Naive thymus-derived CD4-positive, alpha-beta T cell (primary cell): ENCODE measurements at regions not wholly inside any gene's neighbourhood (a gene's known extent, or its start where the extent isn't known, plus 50 kb on each side); places are given as distances from the start of the nearest gene placed in this dataset.
"Not testable (repeated sequence)": the region's sequence is repeated elsewhere in the genome, so short reads cannot be mapped to it uniquely, and the experiment has no call there.

Experiments used
- ATAC-seq: fragments of 150-1000 bp; cut with Tn5 transposase; 2 replicates; pipeline ENCODE4 v1.10.0; 2021; ENCODE audit warnings: mild to moderate bottlenecking, moderate library complexity
- CTCF ChIA-PET: fragments of 350-600 bp; sonication (Branson Sonifier 250); formaldehyde crosslinking; loops from one replicate; lab custom pipeline; 2021; ENCODE audit warnings: antibody characterized with exemption; lab: Charles Lee
- POLR2A ChIA-PET: fragments of 350-600 bp; sonication (Branson Sonifier 250); formaldehyde crosslinking; loops from one replicate; lab custom pipeline; 2021; ENCODE audit warnings: antibody characterized with exemption, inconsistent platforms; lab: Charles Lee
- DNase-seq, 9 donors: peaks; one replicate each; pipeline versions ENCODE4 v3.0.0 to v3.0.0-alpha.2; 2020 to 2022; ENCODE audit warnings: mixed read lengths in 1 of 9
- H3K27ac ChIP-seq: one replicate; pipeline ENCODE4 v1.7.0; 2013; ENCODE audit warnings: mild to moderate bottlenecking, low read depth, low read length, moderate library complexity
- H3K27me3 ChIP-seq, 2 donors: one replicate each; pipeline ENCODE4 v1.7.0; 2013; ENCODE audit warnings: low read length in 2 of 2, mild to moderate bottlenecking in 2 of 2, moderate library complexity in 2 of 2; ENCODE audit not compliant: control insufficient read depth in 2 of 2, insufficient read depth in 2 of 2
- H3K36me3 ChIP-seq, 3 experiments: 1 replicate in 2 of 3; 2 replicates in 1 of 3; pipeline ENCODE4 v1.7.0; 2013; ENCODE audit warnings: low read length in 3 of 3, mild to moderate bottlenecking in 3 of 3, moderate library complexity in 1 of 3; ENCODE audit not compliant: insufficient read depth in 3 of 3, control insufficient read depth in 2 of 3
- H3K4me1 ChIP-seq, 2 donors: one replicate each; pipeline ENCODE4 v1.7.0; 2013; ENCODE audit warnings: low read length in 2 of 2, mild to moderate bottlenecking in 2 of 2, moderate library complexity in 1 of 2; ENCODE audit not compliant: control insufficient read depth in 2 of 2, insufficient read depth in 2 of 2
- H3K4me3 ChIP-seq: 2 replicates; pipeline ENCODE4 v1.7.0; 2013; ENCODE audit warnings: mild to moderate bottlenecking, low read length
- H3K9me3 ChIP-seq, 3 experiments: 1 replicate in 2 of 3; 2 replicates in 1 of 3; pipeline ENCODE4 v1.7.0; 2013; ENCODE audit warnings: low read length in 3 of 3; ENCODE audit not compliant: control insufficient read depth in 2 of 3
- H3K27ac Mint-ChIP-seq, 9 donors: one replicate each; pipeline ENCODE4 v1.8.0; 2020 to 2022; ENCODE audit warnings: mixed read lengths in 9 of 9, mild to moderate bottlenecking in 8 of 9, moderate library complexity in 5 of 9, inconsistent platforms in 2 of 9
- H3K27me3 Mint-ChIP-seq, 5 donors: one replicate each; pipeline ENCODE4 v1.8.0; 2021 to 2022; ENCODE audit warnings: mixed read lengths in 5 of 5, mild to moderate bottlenecking in 1 of 5
- H3K36me3 Mint-ChIP-seq, 5 donors: one replicate each; pipeline ENCODE4 v1.8.0; 2020 to 2022; ENCODE audit warnings: mixed read lengths in 5 of 5, mild to moderate bottlenecking in 3 of 5, inconsistent platforms in 1 of 5
- H3K4me1 Mint-ChIP-seq, 7 donors: one replicate each; pipeline ENCODE4 v1.8.0; 2020 to 2022; ENCODE audit warnings: mixed read lengths in 7 of 7, mild to moderate bottlenecking in 3 of 7, inconsistent platforms in 1 of 7
- H3K4me3 Mint-ChIP-seq, 10 donors: one replicate each; pipeline ENCODE4 v1.8.0; 2020 to 2022; ENCODE audit warnings: mild to moderate bottlenecking in 10 of 10, mixed read lengths in 10 of 10, moderate library complexity in 6 of 10, inconsistent platforms in 2 of 10
- H3K9me3 Mint-ChIP-seq, 11 donors: one replicate each; pipeline ENCODE4 v1.8.0; 2020 to 2022; ENCODE audit warnings: mixed read lengths in 11 of 11, mild to moderate bottlenecking in 4 of 11, inconsistent platforms in 1 of 11, moderate library complexity in 1 of 11
- intact Hi-C, 2 donors: fragments of 100-400 bp; cut with micrococcal nuclease; formaldehyde crosslinking; loops; one replicate each; pipeline ENCODE4 v1.15.1; 2023

GRCh38 chr5:136814619-136815378, 449.5 kb upstream of the TRPC7 start:
- no peaks in the 10 kb centered on the region for H3K9me3 ChIP-seq
- H3K27me3 Mint-ChIP-seq, result no peaks in the 10 kb centered on the region
- H3K36me3 ChIP-seq, result no peaks in the 10 kb centered on the region
- H3K4me1 ChIP-seq, result no peaks in the 10 kb centered on the region
- DNase-seq (no peak), ATAC-seq (no peak)
- H3K9me3 Mint-ChIP-seq, result peaks cover 0 to 4% (median 0%) of the 10 kb centered on the region in 11 donors
- intact Hi-C loops, result no loop called here
- no peaks in the 10 kb centered on the region for H3K36me3 Mint-ChIP-seq
- POLR2A ChIA-PET, result no interaction called here
- H3K4me3 Mint-ChIP-seq, result no peak overlapping the region
- H3K27me3 ChIP-seq, result no peaks in the 10 kb centered on the region
- CTCF ChIA-PET, result no interaction called here
- no peak overlapping the region for H3K4me3 ChIP-seq
- no peak overlapping the region for H3K27ac Mint-ChIP-seq
- no peaks in the 10 kb centered on the region for H3K4me1 Mint-ChIP-seq
- no peak overlapping the region for H3K27ac ChIP-seq

- ATAC-seq, DNase-seq, H3K27me3 ChIP-seq, H3K4me3 ChIP-seq, H3K27ac ChIP-seq, CTCF ChIA-PET, H3K4me1 ChIP-seq, H3K4me1 Mint-ChIP-seq, H3K4me3 Mint-ChIP-seq, H3K36me3 ChIP-seq, H3K27me3 Mint-ChIP-seq, H3K9me3 ChIP-seq, H3K36me3 Mint-ChIP-seq, H3K9me3 Mint-ChIP-seq, intact Hi-C loops, POLR2A ChIA-PET, H3K27ac Mint-ChIP-seq: not testable (repeated sequence)
Observed at GRCh38 chr5:136812270-136812669, 446.9 kb upstream of the TRPC7 start.

- ATAC-seq (no peak), DNase-seq (no peak)
- Mint-ChIP-seq H3K4me1 (no peaks in the 10 kb centered on the region), H3K4me3 (no peak overlapping the region), H3K9me3 (peaks cover 0 to 8% (median 0%) of the 10 kb centered on the region in 11 donors), H3K36me3 (no peaks in the 10 kb centered on the region), H3K27ac (no peak overlapping the region), H3K27me3 (no peaks in the 10 kb centered on the region)
- Histone ChIP-seq H3K9me3 (no peaks in the 10 kb centered on the region), H3K27ac (no peak overlapping the region), H3K4me3 (no peak overlapping the region), H3K27me3 (no peaks in the 10 kb centered on the region), H3K36me3 (no peaks in the 10 kb centered on the region), H3K4me1 (no peaks in the 10 kb centered on the region)
- CTCF ChIA-PET, result no interaction called here
- intact Hi-C loops, result no loop called here
- POLR2A ChIA-PET, result no interaction called here
Observed at GRCh38 chr5:136811551-136811950, 446.2 kb upstream of the TRPC7 start.

GRCh38 chr5:136811086-136811485, 445.7 kb upstream of the TRPC7 start:
- Histone ChIP-seq H3K36me3 (no peaks in the 10 kb centered on the region), H3K4me3 (no peak overlapping the region), H3K27ac (no peak overlapping the region), H3K27me3 (no peaks in the 10 kb centered on the region), H3K9me3 (no peaks in the 10 kb centered on the region), H3K4me1 (no peaks in the 10 kb centered on the region)
- Mint-ChIP-seq H3K4me3 (no peak overlapping the region), H3K9me3 (peaks cover 0 to 7% (median 0%) of the 10 kb centered on the region in 11 donors), H3K27me3 (no peaks in the 10 kb centered on the region), H3K36me3 (no peaks in the 10 kb centered on the region), H3K4me1 (no peaks in the 10 kb centered on the region), H3K27ac (no peak overlapping the region)
- intact Hi-C loops, result no loop called here
- ChIA-PET POLR2A (no interaction called here), CTCF (no interaction called here)
- no peak for DNase-seq
- ATAC-seq, result no peak

- Mint-ChIP-seq H3K27ac (no peak overlapping the region), H3K4me1 (no peaks in the 10 kb centered on the region), H3K4me3 (no peak overlapping the region), H3K36me3 (no peaks in the 10 kb centered on the region), H3K27me3 (no peaks in the 10 kb centered on the region), H3K9me3 (peaks cover 0 to 5% (median 0%) of the 10 kb centered on the region in 11 donors)
- H3K27ac ChIP-seq, result no peak overlapping the region
- ATAC-seq (no peak), DNase-seq (no peak)
- ChIA-PET CTCF (no interaction called here), POLR2A (no interaction called here)
- H3K9me3 ChIP-seq, result no peaks in the 10 kb centered on the region
- intact Hi-C loops, result no loop called here
- H3K4me1 ChIP-seq, result no peaks in the 10 kb centered on the region
- no peaks in the 10 kb centered on the region for H3K27me3 ChIP-seq
- no peak overlapping the region for H3K4me3 ChIP-seq
- H3K36me3 ChIP-seq, result no peaks in the 10 kb centered on the region
Observed at GRCh38 chr5:136810261-136810801, 445.0 kb upstream of the TRPC7 start.

GRCh38 chr5:136809382-136809781, 444.0 kb upstream of the TRPC7 start:
- H3K27me3 Mint-ChIP-seq, result no peaks in the 10 kb centered on the region
- no peaks in the 10 kb centered on the region for H3K36me3 ChIP-seq
- H3K9me3 ChIP-seq, result no peaks in the 10 kb centered on the region
- H3K27me3 ChIP-seq, result no peaks in the 10 kb centered on the region
- CTCF ChIA-PET, result no interaction called here
- POLR2A ChIA-PET, result no interaction called here
- H3K36me3 Mint-ChIP-seq, result no peaks in the 10 kb centered on the region
- no peaks in the 10 kb centered on the region for H3K4me1 Mint-ChIP-seq
- ATAC-seq (no peak), DNase-seq (no peak)
- no peak overlapping the region for H3K4me3 Mint-ChIP-seq
- H3K9me3 Mint-ChIP-seq, result peaks cover 0 to 10% (median 2%) of the 10 kb centered on the region in 11 donors
- no peak overlapping the region for H3K27ac Mint-ChIP-seq
- no peak overlapping the region for H3K27ac ChIP-seq
- intact Hi-C loops, result no loop called here
- no peak overlapping the region for H3K4me3 ChIP-seq
- no peaks in the 10 kb centered on the region for H3K4me1 ChIP-seq

GRCh38 chr5:136808756-136809155, 443.4 kb upstream of the TRPC7 start:
- ATAC-seq, result no peak
- no peak for DNase-seq
- H3K4me3 ChIP-seq, result no peak overlapping the region
- Mint-ChIP-seq H3K9me3 (peaks cover 0 to 12% (median 2%) of the 10 kb centered on the region in 11 donors), H3K27ac (no peak overlapping the region), H3K36me3 (no peaks in the 10 kb centered on the region), H3K27me3 (no peaks in the 10 kb centered on the region), H3K4me1 (no peaks in the 10 kb centered on the region), H3K4me3 (no peak overlapping the region)
- H3K27ac ChIP-seq, result no peak overlapping the region
- ChIA-PET POLR2A (no interaction called here), CTCF (no interaction called here)
- no peaks in the 10 kb centered on the region for H3K36me3 ChIP-seq
- H3K27me3 ChIP-seq, result no peaks in the 10 kb centered on the region
- no peaks in the 10 kb centered on the region for H3K9me3 ChIP-seq
- intact Hi-C loops, result no loop called here
- H3K4me1 ChIP-seq, result no peaks in the 10 kb centered on the region
